ENCODE measurements at regions not wholly inside any gene's neighbourhood (a gene's known extent, or its start where the extent isn't known, plus 50 kb on each side); places are given as distances from the start of the nearest gene placed in this dataset.

- TF ChIP-seq ELK1 (IDR thresholded peaks at IDR 0.05; ENCODE audit: low read depth, low read length) (no peak), RAD21 (IDR thresholded peaks at IDR 0.05; ENCODE audit: insufficient read depth, low read depth, low read length) (0 out of 2 replicates have a peak, but pooled peaks have one; percentile 19), ZBED1 (IDR thresholded peaks at IDR 0.05; ENCODE audit: borderline replicate concordance) (no peak)
Observed at GRCh38 chr5:23742701-23743100, 235.3 kb downstream of the PRDM9 start (continued).

GRCh38 chr5:23755906-23756305, 248.5 kb downstream of the PRDM9 start:
- SMC1A ChIA-PET (ENCODE audit: uncharacterized antibody, unreplicated experiment) = interaction anchor here (1.0 kb wide), 1 partner anchor 17 kb away, joined by 3 read pairs; no protein-coding TSS in a partner anchor
- no peak for FAIRE-seq
- Histone ChIP-seq H3K27me3 (replicated peaks in 1 of 2; ENCODE audit: control insufficient read depth in 2 of 2, insufficient read depth in 2 of 2, low read length in 1 of 2) (no peaks in the 10 kb centered on the region), H3K4me1 (ENCODE audit: control insufficient read depth, insufficient read depth, low read length) (no peaks in the 10 kb centered on the region), H3K9me3 (replicated peaks; ENCODE audit: control insufficient read depth, insufficient read depth, low read length) (no peaks in the 10 kb centered on the region), H4K20me1 (ENCODE audit: control insufficient read depth, insufficient read depth) (no peaks in the 10 kb centered on the region), H3K36me3 (ENCODE audit: control insufficient read depth in 2 of 2, insufficient read depth in 2 of 2, low read length in 1 of 2) (no peaks in the 10 kb centered on the region), H3K27ac (ENCODE audit: control insufficient read depth, insufficient read depth) (no peak overlapping the region), H3K9ac (ENCODE audit: control insufficient read depth, insufficient read depth, low read length) (no peak overlapping the region), H2AFZ (ENCODE audit: control insufficient read depth, low read depth, low read length) (no peak overlapping the region), H3K4me3 (no peak overlapping the region), H3K4me2 (ENCODE audit: control insufficient read depth, insufficient read depth) (no peak overlapping the region), H3K79me2 (ENCODE audit: control insufficient read depth, insufficient read depth, low read length) (no peaks in the 10 kb centered on the region)
- BruUV-seq (replicated peaks) = no TSS peak
- in situ Hi-C loops (cut with MboI) (no loop called here), intact Hi-C loops (cut with micrococcal nuclease; ENCODE audit: unreplicated experiment) (no loop called here)
- RAD21 ChIA-PET (ENCODE audit: unreplicated experiment) = no interaction called here
- POLR2A ChIA-PET = no interaction called here
- CTCF ChIA-PET = no interaction called here
- no peak for ATAC-seq
- DNase-seq (ENCODE audit: low read depth, low spot score) = no peak
- TF ChIP-seq MYB (IDR thresholded peaks at IDR 0.05; ENCODE audit: borderline replicate concordance, low read depth, low read length) (no peak), SP1 (IDR thresholded peaks at IDR 0.05; ENCODE audit: low read depth, low read length) (no peak), NRF1 (conservative IDR thresholded peaks at IDR 0.05; ENCODE audit: low read depth, low read length) (no peak), IRF3 (IDR thresholded peaks at IDR 0.05) (no peak), PAX8 (IDR thresholded peaks at IDR 0.05) (no peak), ZZZ3 (IDR thresholded peaks at IDR 0.05; ENCODE audit: control insufficient read depth, insufficient read length, low read depth) (no peak), MAX (IDR thresholded peaks at IDR 0.05; ENCODE audit: low read depth, low read length) (no peak), ZNF687 (IDR thresholded peaks at IDR 0.05) (no peak), CREM (IDR thresholded peaks at IDR 0.05; ENCODE audit: low read depth) (no peak), CBX5 (IDR thresholded peaks at IDR 0.05; ENCODE audit: low read depth) (no peak), NR2C1 (IDR thresholded peaks at IDR 0.05) (no peak), REST (IDR thresholded peaks at IDR 0.05; ENCODE audit: low read depth, low read length) (no peak)

Measured in GM12878 (cell line).